H1 (cell line): ENCODE measurements at regions not wholly inside any gene's neighbourhood (a gene's known extent, or its start where the extent isn't known, plus 50 kb on each side); places are given as distances from the start of the nearest gene placed in this dataset.

Experiments used
- CTCF ChIA-PET: fragments of 300-600 bp; sonication (Branson Sonifier 250); formaldehyde crosslinking; loops from one replicate; lab custom pipeline; 2021; ENCODE audit not compliant: partially characterized antibody; lab: Charles Lee
- POLR2A ChIA-PET: fragments of 300-600 bp; sonication (Branson Sonifier 250); formaldehyde crosslinking; loops from one replicate; lab custom pipeline; 2021; ENCODE audit warnings: inconsistent platforms; ENCODE audit not compliant: partially characterized antibody; lab: Charles Lee
- DNase-seq, 2 experiments: peaks; one replicate each; pipeline versions ENCODE4 v3.0.0 to v3.0.0-alpha.2; 2010 to 2022; ENCODE audit warnings: low spot score in 2 of 2, low read depth in 1 of 2, mixed read lengths in 1 of 2
- FAIRE-seq: peaks from 2 replicates; lab custom pipeline; 2011; peaks lifted over from hg19 to GRCh38; lab: Jason Lieb, UNC
- H2AFZ ChIP-seq: 2 replicates; pipeline ENCODE4 v1.8.1; 2012; ENCODE audit warnings: low read length, inconsistent platforms
- H2AK5ac ChIP-seq: 2 replicates; pipeline ENCODE4 v1.6.1; 2013; ENCODE audit warnings: low read depth, low read length
- H2BK120ac ChIP-seq: replicated peaks from 2 replicates; pipeline ENCODE3; 2013; ENCODE audit warnings: low read depth, low read length, inconsistent platforms
- H2BK12ac ChIP-seq: 2 replicates; pipeline ENCODE4 v1.6.1; 2013; ENCODE audit warnings: low read depth, low read length
- H2BK15ac ChIP-seq: 2 replicates; pipeline ENCODE4 v1.6.1; 2013; ENCODE audit warnings: low read length
- H2BK20ac ChIP-seq: 2 replicates; pipeline ENCODE4 v1.6.1; 2013; ENCODE audit warnings: low read length
- H2BK5ac ChIP-seq: 2 replicates; pipeline ENCODE4 v1.6.1; 2013; ENCODE audit warnings: low read depth, low read length
- H3K14ac ChIP-seq: 2 replicates; pipeline ENCODE4 v1.6.1; 2013; ENCODE audit warnings: inconsistent platforms; ENCODE audit not compliant: insufficient read length
- H3K18ac ChIP-seq: 2 replicates; pipeline ENCODE4 v1.6.1; 2013; ENCODE audit warnings: low read length; ENCODE audit errors: extremely low read depth
- H3K23ac ChIP-seq: 2 replicates; pipeline ENCODE4 v1.6.1; 2013; ENCODE audit warnings: inconsistent platforms; ENCODE audit not compliant: insufficient read length
- H3K23me2 ChIP-seq: 2 replicates; pipeline ENCODE4 v1.6.1; 2013; ENCODE audit warnings: low read depth, low read length
- H3K27ac ChIP-seq: 2 replicates; pipeline ENCODE4 v1.6.1; 2011; ENCODE audit warnings: low read depth, low read length, inconsistent platforms
- H3K27me3 ChIP-seq, 4 experiments: replicated peaks in 1 of 4; 1 replicate in 1 of 4; 2 replicates in 3 of 4; pipeline versions ENCODE4 v1.6.1 to v1.8.1; 2011 to 2013; ENCODE audit warnings: low read length in 3 of 4, mild to moderate bottlenecking in 3 of 4, inconsistent platforms in 2 of 4, mixed read lengths in 2 of 4, moderate library complexity in 1 of 4; ENCODE audit not compliant: control insufficient read depth in 3 of 4, insufficient read depth in 3 of 4; ENCODE audit errors: extremely low read depth in 1 of 4
- H3K36me3 ChIP-seq, 4 experiments: 2 replicates each; pipeline versions ENCODE4 v1.6.1 to v1.8.1; 2011 to 2013; ENCODE audit warnings: mild to moderate bottlenecking in 4 of 4, low read length in 3 of 4, moderate library complexity in 2 of 4, control low read depth in 1 of 4, inconsistent platforms in 1 of 4; ENCODE audit not compliant: insufficient read depth in 4 of 4, control insufficient read depth in 2 of 4
- H3K4ac ChIP-seq: replicated peaks from 2 replicates; pipeline ENCODE3; 2013; ENCODE audit warnings: low read length, low read depth, mixed read lengths, inconsistent platforms; ENCODE audit not compliant: insufficient read length
- H3K4me1 ChIP-seq, 4 experiments: replicated peaks in 1 of 4; 1 replicate in 1 of 4; 2 replicates in 3 of 4; pipeline versions ENCODE4 v1.6.1 to v1.8.1; 2011 to 2013; ENCODE audit warnings: low read length in 3 of 4, inconsistent platforms in 2 of 4, mixed read lengths in 1 of 4; ENCODE audit not compliant: insufficient read depth in 4 of 4, control insufficient read depth in 3 of 4
- H3K4me2 ChIP-seq, 2 experiments: 2 replicates each; pipeline versions ENCODE4 v1.6.1 to v1.8.1; 2011 to 2013; ENCODE audit warnings: low read depth in 2 of 2, low read length in 2 of 2, control low read depth in 1 of 2, inconsistent platforms in 1 of 2, mild to moderate bottlenecking in 1 of 2; ENCODE audit not compliant: insufficient read depth in 1 of 2
- H3K4me3 ChIP-seq, 4 experiments: fragments of 200-600, 300-600 bp in 1 of 4; sonication (generic), shearing (Covaris generic), sonication (Bioruptor Twin) in 1 of 4; 2 replicates each; pipeline versions ENCODE4 v1.5.1 to v1.8.1; 2011 to 2016; ENCODE audit warnings: low read length in 4 of 4, low read depth in 3 of 4, control low read depth in 2 of 4, inconsistent platforms in 2 of 4, mild to moderate bottlenecking in 2 of 4, mixed read lengths in 1 of 4, moderate library complexity in 1 of 4; ENCODE audit not compliant: insufficient read depth in 2 of 4; ENCODE audit errors: extremely low read depth in 1 of 4
- H3K56ac ChIP-seq: replicated peaks from 2 replicates; pipeline ENCODE3; 2013; ENCODE audit warnings: low read depth, mild to moderate bottlenecking, mixed read lengths, low read length, inconsistent platforms; ENCODE audit not compliant: insufficient read length
- H3K79me1 ChIP-seq: 2 replicates; pipeline ENCODE4 v1.6.1; 2013; ENCODE audit warnings: low read depth, low read length, control low read depth
- H3K79me2 ChIP-seq, 2 experiments: 2 replicates each; pipeline versions ENCODE4 v1.6.1 to v1.8.1; 2012 to 2013; ENCODE audit warnings: low read length in 2 of 2, mild to moderate bottlenecking in 2 of 2, inconsistent platforms in 1 of 2; ENCODE audit not compliant: insufficient read depth in 2 of 2, control insufficient read depth in 1 of 2
- H3K9ac ChIP-seq, 4 experiments: replicated peaks in 1 of 4; 1 replicate in 1 of 4; 2 replicates in 3 of 4; pipeline versions ENCODE4 v1.6.1 to v1.8.1; 2011 to 2013; ENCODE audit warnings: low read depth in 3 of 4, low read length in 3 of 4, control low read depth in 2 of 4, mild to moderate bottlenecking in 2 of 4, moderate library complexity in 2 of 4, inconsistent platforms in 1 of 4; ENCODE audit errors: extremely low read depth in 1 of 4
- H3K9me3 ChIP-seq, 2 experiments: 2 replicates each; pipeline versions ENCODE4 v1.6.1 to v1.8.1; 2012 to 2013; ENCODE audit warnings: mild to moderate bottlenecking in 2 of 2, moderate library complexity in 2 of 2, control low read depth in 1 of 2, inconsistent platforms in 1 of 2, low read depth in 1 of 2, low read length in 1 of 2, mixed read lengths in 1 of 2; ENCODE audit not compliant: insufficient read depth in 2 of 2
- H4K20me1 ChIP-seq, 2 experiments: replicated peaks in 1 of 2; 2 replicates each; pipeline versions ENCODE3 to v1.8.1; 2011 to 2013; ENCODE audit warnings: inconsistent platforms in 2 of 2, low read length in 2 of 2, mild to moderate bottlenecking in 1 of 2; ENCODE audit not compliant: insufficient read depth in 2 of 2, control insufficient read depth in 1 of 2
- H4K5ac ChIP-seq: 2 replicates; pipeline ENCODE4 v1.6.1; 2013; ENCODE audit warnings: low read length, low read depth, mixed read lengths, inconsistent platforms; ENCODE audit not compliant: insufficient read length
- H4K8ac ChIP-seq: 2 replicates; pipeline ENCODE4 v1.8.0; 2013; ENCODE audit warnings: mild to moderate bottlenecking, moderate library complexity, low read length, inconsistent platforms; ENCODE audit not compliant: insufficient read depth; ENCODE audit errors: extremely low read depth
- H4K91ac ChIP-seq: replicated peaks from 2 replicates; pipeline ENCODE3; 2013; ENCODE audit warnings: low read length, mixed read lengths, inconsistent platforms; ENCODE audit not compliant: insufficient read length
- HDAC6 ChIP-seq: IDR thresholded peaks from one replicate; pipeline ENCODE4 v1.7.1; 2012; ENCODE audit warnings: low read depth, mild to moderate bottlenecking, inconsistent platforms, low read length, moderate library complexity
- WGBS, 2 experiments: shearing (Covaris generic) in 1 of 2; methylation state at CpG; one replicate each; pipeline versions ENCODE4 v1.1.6 to v1.1.7; 2013 to 2015; ENCODE audit warnings: low lambda C conversion rate in 2 of 2, mixed read lengths in 2 of 2, inconsistent platforms in 1 of 2, low coverage in 1 of 2, missing lambda C conversion rate in 1 of 2; ENCODE audit not compliant: insufficient replicate concordance in 2 of 2, insufficient coverage in 1 of 2, insufficient read length in 1 of 2; ENCODE audit errors: extremely low coverage in 1 of 2, missing lambda C conversion rate in 1 of 2; 5-methylcytosine and 5-hydroxymethylcytosine counted together

DNA sequence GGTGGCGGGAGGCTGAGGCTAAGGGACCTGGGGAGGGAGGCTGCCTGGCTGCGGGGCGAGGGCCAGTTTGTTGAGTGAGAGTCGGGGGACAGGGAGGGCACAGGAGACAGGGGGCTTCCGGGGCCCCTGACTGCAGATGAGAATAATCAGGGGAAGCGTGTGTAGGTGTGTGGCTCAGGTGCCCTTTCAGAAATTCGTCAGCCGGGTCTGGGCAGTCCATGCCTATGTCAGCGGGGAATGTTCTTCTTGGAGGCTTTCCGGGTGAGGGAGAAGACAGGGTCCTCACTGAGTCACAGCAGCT is 52.3 kb upstream of the OTOF start:
- H3K27me3 ChIP-seq, result no peaks in the 10 kb centered on the region
- H2BK120ac ChIP-seq, result no peak overlapping the region
- peaks cover 0 to 3% (median under 1%) of the 10 kb centered on the region in 4 experiments; a peak in 2 of 7 replicates for H3K4me1 ChIP-seq
- H2AFZ ChIP-seq, result no peak overlapping the region
- H3K23me2 ChIP-seq, result peaks cover 4% of the 10 kb centered on the region; the same call in 1 of the 2 replicates
- no peak for DNase-seq
- H3K4me2 ChIP-seq, result no peak overlapping the region
- H3K4me3 ChIP-seq, result no peak overlapping the region
- H3K9ac ChIP-seq, result no peak overlapping the region
- H3K23ac ChIP-seq, result no peak overlapping the region
- H3K79me2 ChIP-seq, result no peaks in the 10 kb centered on the region
- no peak overlapping the region for H2BK20ac ChIP-seq
- no peak overlapping the region for H4K8ac ChIP-seq
- no peak overlapping the region for H2BK12ac ChIP-seq
- WGBS, 2 experiments, result 91% methylated on average over 10 of the region's 10 CpGs; no CpG with 5 or more reads in 1 of the 2 experiments
- ChIA-PET POLR2A (no interaction called here), CTCF (interaction anchor here (0.6 to 3.4 kb wide), 7 partner anchors 8 to 218 kb away, joined by 3 to 20 read pairs (median 3); no protein-coding TSS in a partner anchor)
- no peak overlapping the region for H3K56ac ChIP-seq
- no peak overlapping the region for H2AK5ac ChIP-seq
- no peak overlapping the region for H2BK5ac ChIP-seq
- no peaks in the 10 kb centered on the region for H3K36me3 ChIP-seq
- no peak overlapping the region for H3K18ac ChIP-seq
- no peak overlapping the region for H4K91ac ChIP-seq
- H3K9me3 ChIP-seq, result no peaks in the 10 kb centered on the region
- no peak overlapping the region for H3K27ac ChIP-seq
- H3K14ac ChIP-seq, result no peak overlapping the region
- no peak overlapping the region for H2BK15ac ChIP-seq
- H4K20me1 ChIP-seq, result no peaks in the 10 kb centered on the region
- no peak for FAIRE-seq
- no peak overlapping the region for H4K5ac ChIP-seq
- no peak overlapping the region for H3K4ac ChIP-seq
- H3K79me1 ChIP-seq, result no peaks in the 10 kb centered on the region
- TF ChIP-seq HDAC6, result no peak
